ENCODE measurements at regions not wholly inside any gene's neighbourhood (a gene's known extent, or its start where the extent isn't known, plus 50 kb on each side); places are given as distances from the start of the nearest gene placed in this dataset.
"Not testable (repeated sequence)": the region's sequence is repeated elsewhere in the genome, so short reads cannot be mapped to it uniquely, and the experiment has no call there.

GRCh38 chr1:94362466-94363058 lies 55.6 kb upstream of the ABCD3 start:
- no peak for DNase-seq (ENCODE audit: low spot score)

DNA sequence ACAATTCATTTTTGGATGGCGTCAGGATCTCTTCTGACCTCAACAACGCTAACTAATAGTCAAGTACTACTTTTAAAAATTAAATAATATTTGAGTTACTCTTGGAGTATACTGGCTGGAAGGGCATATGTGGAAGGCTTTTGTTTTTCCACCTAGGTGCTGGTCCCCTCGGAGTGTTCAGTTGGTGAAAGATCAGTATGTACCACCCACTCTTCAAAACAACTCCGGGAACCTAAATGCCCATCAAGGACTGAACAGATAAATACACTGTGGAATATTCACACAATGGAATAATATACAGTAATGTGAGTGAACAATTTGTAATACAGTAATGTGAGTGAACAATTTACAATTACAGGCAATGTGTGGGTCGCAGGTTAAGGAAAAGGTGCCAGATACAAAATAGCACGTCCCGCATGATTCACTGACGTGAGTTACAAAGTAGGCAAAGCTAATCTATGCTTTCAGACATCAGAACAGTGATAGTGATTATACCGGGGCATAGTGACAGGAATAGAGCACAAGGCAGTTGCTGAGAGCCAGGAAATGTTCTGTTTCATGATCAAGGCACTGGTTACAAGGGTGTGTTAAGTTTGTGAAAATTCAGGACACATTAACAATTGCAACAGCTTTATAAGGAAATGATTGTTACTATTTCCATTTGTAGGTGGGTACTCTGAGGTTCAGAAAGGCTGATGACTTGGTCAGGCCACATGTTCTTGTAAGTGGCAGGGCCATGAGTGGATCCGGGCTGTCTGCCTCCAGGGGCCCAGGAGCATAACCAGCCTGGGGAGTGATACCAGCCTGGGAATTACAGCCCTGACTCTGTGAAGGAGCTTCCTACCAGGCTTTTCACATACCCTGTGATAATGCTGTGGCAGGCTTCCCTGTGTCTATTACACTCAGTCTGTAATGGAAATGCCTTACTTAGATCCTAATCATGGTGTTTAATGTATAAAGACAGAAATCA lies 59.3 kb upstream of the ABCD3 start:
- DNase-seq (ENCODE audit: low spot score) = no peak

- DNase-seq (ENCODE audit: low spot score) = no peak
These were observed 60.5 kb upstream of the ABCD3 start for GRCh38 chr1:94357661-94358060.

DNA sequence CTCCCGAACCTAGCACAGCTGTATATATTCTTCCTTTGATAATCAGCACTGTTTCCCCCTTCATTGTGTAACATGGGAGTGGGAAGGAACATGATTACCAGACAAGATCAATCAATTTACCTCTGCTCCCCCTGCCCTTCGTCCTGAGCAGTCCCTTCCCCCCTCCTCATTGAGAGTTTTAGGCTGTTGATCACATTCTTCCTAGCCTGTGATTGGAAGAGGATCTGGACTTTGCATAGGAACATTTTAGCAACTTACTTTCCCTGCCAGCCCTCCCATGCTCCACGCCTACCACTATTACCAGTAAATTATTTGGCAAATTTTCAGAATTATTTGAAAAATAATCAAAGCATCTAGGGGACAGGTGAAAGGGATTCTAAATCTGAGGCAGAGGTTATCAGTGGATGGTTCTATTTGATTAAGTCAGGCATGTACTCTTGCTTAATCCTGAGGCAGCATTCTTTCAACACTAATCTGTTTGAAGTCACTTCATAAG lies 62.7 kb upstream of the ABCD3 start:
- DNase-seq (ENCODE audit: low spot score) = no peak

GRCh38 chr1:94351481-94351880 lies 66.7 kb upstream of the ABCD3 start:
- DNase-seq (ENCODE audit: low spot score) = no peak

DNA sequence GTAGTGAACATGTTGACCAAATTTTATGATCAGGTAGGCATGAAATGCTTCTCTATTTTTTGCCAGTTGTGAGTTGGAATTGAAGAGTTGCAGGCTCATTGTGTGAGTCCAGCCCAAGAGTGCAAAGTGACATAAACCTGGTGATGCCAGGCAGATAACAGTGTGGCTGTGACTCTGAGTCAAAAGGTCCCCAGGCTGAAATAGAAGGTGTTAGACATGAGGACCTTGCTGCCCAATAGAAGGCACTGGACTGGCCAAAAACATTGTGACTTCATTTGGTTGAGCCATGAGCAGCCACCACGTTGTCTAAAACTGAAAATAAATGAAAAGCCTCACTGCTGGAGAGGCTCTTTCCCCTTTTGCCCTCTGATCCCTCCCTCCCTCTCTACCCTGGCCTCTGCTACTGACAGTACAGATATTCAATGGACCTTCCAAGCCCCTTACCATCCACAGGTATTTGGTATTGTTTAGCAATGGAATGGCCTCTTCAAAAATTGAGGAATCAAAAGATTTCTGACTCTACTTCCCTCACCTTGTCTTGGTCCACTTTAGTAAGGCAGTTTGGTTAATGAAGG lies 67.8 kb upstream of the ABCD3 start:
- no peak for DNase-seq (ENCODE audit: low spot score)

- DNase-seq (ENCODE audit: low spot score) = no peak
These were observed 68.3 kb upstream of the ABCD3 start for GRCh38 chr1:94349853-94350252.

DNA sequence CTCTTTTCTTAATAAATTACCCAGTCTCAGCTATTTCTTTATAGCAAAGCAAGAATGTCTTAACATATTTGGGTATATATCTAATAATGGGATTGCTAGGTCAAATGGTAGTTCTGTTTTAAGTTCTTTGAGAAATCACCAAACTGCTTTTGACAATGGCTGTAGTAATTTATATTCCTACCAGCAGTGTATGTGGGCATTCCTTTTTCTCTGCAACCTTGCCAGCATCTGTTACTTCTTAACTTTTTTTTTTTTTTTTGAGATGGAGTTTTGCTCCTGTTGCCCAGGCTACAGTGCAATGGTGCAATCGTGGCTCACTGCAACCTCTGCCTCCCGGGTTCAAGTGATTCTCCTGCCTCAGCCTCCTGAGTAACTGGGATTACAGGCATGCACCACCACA lies 69.8 kb upstream of the ABCD3 start:
- not testable (repeated sequence) for DNase-seq (ENCODE audit: low spot score)

DNA sequence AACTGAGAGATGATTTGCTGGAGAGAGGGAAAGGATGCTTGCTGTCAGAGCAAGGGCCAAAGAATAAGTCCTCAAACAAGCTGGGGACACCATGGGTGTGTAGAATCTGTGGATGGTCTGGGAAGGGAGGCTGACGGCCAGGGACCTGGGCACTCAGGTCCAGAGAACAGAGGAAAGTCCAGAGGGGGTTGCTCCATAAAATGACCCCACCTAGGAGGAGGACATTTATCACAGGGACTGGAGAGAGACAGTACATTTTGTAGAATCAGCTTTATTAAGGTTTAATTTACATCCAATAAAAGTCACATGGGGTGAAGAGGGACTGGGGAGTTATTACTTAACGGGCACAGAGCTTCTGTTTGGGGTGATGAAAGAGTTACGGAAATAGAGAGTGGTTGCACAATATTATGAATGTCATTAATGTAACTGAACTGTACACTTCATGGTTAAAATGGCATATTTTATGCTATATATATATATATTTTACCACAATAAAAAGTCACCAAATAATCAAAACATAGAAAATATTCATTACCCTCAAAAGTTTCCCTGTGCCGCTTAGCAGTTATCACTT lies 73.0 kb upstream of the ABCD3 start:
- no peak for DNase-seq (ENCODE audit: low spot score)

DNA sequence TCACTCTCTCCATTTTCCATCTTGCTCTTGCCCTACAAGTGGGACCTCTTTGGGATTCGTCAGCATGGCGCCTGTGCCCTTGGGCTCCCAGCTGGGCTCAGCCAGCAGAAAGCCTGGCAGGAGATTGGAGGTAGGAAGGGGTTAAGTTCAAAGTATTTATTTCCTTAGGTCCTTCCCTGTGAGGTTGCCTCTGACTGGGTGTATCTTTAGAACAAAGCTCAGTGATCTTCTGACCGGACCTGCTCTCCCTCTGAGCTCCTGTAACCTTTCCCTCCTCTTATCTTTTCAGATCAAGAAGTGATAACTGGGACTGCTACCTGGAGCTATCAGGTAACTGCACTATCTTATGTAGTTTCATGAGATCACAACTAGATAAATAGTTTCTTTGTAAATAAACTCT lies 75.8 kb upstream of the ABCD3 start:
- DNase-seq (ENCODE audit: low spot score) = no peak

GRCh38 chr1:94339206-94339927 lies 78.8 kb upstream of the ABCD3 start:
- DNase-seq (ENCODE audit: low spot score) = no peak

DNA sequence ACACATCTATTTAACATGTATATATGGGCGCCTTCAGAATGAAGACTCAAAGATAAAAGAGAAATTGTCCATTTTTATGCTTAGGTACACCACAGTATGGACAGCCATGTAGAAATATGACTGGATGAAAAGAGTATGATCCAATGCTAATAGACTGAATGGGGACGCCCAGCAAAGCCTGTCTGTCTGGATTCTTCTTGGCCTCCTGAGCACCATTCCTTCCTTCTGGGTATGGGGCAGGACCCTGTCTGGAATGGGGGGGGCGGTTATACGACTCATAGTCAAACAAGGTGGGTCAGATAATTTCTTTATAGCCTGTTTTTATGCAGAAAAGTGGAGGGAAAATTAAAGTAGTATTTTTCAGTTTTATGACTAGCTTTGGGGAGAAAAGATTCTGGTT lies 81.2 kb upstream of the ABCD3 start:
- DNase-seq (ENCODE audit: low spot score) = no peak

DNA sequence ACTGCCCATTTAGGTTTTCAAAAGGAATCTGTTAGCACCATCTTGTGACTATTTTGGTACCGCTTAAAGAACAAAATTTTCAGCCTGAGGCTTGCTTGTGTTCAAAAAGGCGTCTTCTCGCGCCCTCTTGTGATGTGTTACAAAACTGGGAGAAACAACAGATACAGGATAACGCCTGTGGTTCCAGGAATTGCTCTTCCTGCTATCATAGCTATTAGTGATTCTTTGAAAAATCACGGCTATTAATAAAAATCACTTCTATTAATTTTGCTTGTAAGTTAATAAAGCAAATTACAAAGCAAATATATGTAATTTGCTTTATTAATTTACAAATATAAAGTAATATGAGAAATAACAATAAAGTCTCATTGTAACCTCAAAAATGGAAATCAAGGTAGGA lies 82.2 kb upstream of the ABCD3 start:
- DNase-seq (ENCODE audit: low spot score) = peak; percentile 77

GRCh38 chr1:94335447-94335846 lies 82.7 kb upstream of the ABCD3 start:
- no peak for DNase-seq (ENCODE audit: low spot score)

GRCh38 chr1:94334764-94335163 lies 83.4 kb upstream of the ABCD3 start:
- DNase-seq (ENCODE audit: low spot score) = no peak

- no peak for DNase-seq (ENCODE audit: low spot score)
These were observed 85.2 kb upstream of the ABCD3 start for GRCh38 chr1:94332952-94333351.

GRCh38 chr1:94332516-94332915 lies 85.7 kb upstream of the ABCD3 start:
- no peak for DNase-seq (ENCODE audit: low spot score)

DNA sequence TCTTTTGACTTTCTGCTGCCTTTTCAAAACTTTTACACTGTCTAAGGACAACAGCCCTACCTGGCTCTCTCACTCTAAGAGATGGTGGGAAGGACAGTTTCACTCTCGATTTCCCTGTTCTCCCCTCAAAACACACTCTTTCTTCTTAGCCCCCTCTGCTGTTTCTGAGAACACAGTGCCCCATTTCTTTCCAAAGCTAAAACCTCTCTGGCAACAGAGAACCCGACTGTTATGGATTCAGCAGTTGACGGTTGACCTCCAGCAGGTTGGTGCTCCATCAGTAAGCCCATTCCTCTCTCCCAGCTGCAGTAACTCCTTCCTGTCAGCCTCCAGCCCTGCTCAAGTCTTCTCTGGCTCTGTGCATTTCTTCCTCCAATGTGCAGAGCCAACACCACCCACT lies 88.2 kb upstream of the ABCD3 start:
- DNase-seq (ENCODE audit: low spot score) = no peak

- DNase-seq (ENCODE audit: low spot score) = no peak
These were observed 88.9 kb upstream of the ABCD3 start for GRCh38 chr1:94329276-94329675.

GRCh38 chr1:94327001-94327690 lies 89.8 kb upstream of the ARHGAP29 start:
- peak; percentile 41 for DNase-seq (ENCODE audit: low spot score)

GRCh38 chr1:94326329-94326728 lies 88.9 kb upstream of the ARHGAP29 start:
- peak; percentile 24 for DNase-seq (ENCODE audit: low spot score)
